Breast epithelium (tissue), 4 donors: ENCODE measurements at regions not wholly inside any gene's neighbourhood (a gene's known extent, or its start where the extent isn't known, plus 50 kb on each side); places are given as distances from the start of the nearest gene placed in this dataset.

Source experiments
- DNase-seq, 2 donors: peaks; one replicate each; pipeline ENCODE4 v3.0.0-alpha.2; 2019; ENCODE audit warnings: low spot score in 2 of 2
- H3K27ac ChIP-seq, 2 donors: fragments of 200-600 bp; sonication (generic) in 1 of 2; one replicate each; pipeline ENCODE4 v1.5.1; 2016 to 2019; ENCODE audit warnings: mild to moderate bottlenecking in 1 of 2
- H3K27me3 ChIP-seq, 2 donors: fragments of 200-600 bp; sonication (generic) in 1 of 2; one replicate each; pipeline versions ENCODE4 v1.5.1 to v1.6.0; 2017 to 2019; ENCODE audit warnings: control low read depth in 1 of 2, mild to moderate bottlenecking in 1 of 2
- H3K36me3 ChIP-seq: fragments of 200-600 bp; one replicate; pipeline ENCODE4 v1.5.1; 2019
- H3K4me1 ChIP-seq, 2 donors: fragments of 200-600 bp; sonication (generic); one replicate each; pipeline ENCODE4 v1.5.1; 2016 to 2019; ENCODE audit warnings: control low read depth in 1 of 2
- H3K4me3 ChIP-seq, 3 donors: fragments of 200-600 bp; sonication (generic); 1 replicate in 2 of 3; 2 replicates in 1 of 3; pipeline ENCODE4 v1.5.1; 2016 to 2019; ENCODE audit warnings: mild to moderate bottlenecking in 3 of 3, moderate library complexity in 2 of 3
- H3K9me3 ChIP-seq, 2 donors: fragments of 200-600 bp; sonication (generic) in 1 of 2; one replicate each; pipeline ENCODE4 v1.5.1; 2016 to 2019; ENCODE audit warnings: control low read depth in 1 of 2
- CTCF ChIP-seq, 3 donors: fragments of 450-650 bp; IDR thresholded peaks; one replicate each; pipeline ENCODE4 v1.5.1; 2016 to 2017; ENCODE audit warnings: antibody characterized with exemption in 3 of 3, mild to moderate bottlenecking in 3 of 3, moderate library complexity in 3 of 3
- POLR2A ChIP-seq: fragments of 450-650 bp; IDR thresholded peaks from one replicate; pipeline ENCODE4 v1.6.1; 2016; ENCODE audit warnings: antibody characterized with exemption, mild to moderate bottlenecking, moderate library complexity
- POLR2AphosphoS5 ChIP-seq, 3 donors: sonication (generic); formaldehyde crosslinking; IDR thresholded peaks; one replicate each; pipeline ENCODE4 v1.6.1; 2017; ENCODE audit warnings: antibody characterized with exemption in 3 of 3
- intact Hi-C: fragments of 100-400 bp; cut with DNase I; formaldehyde crosslinking; loops from one replicate; pipeline ENCODE4 v1.15.1; 2023; ENCODE audit warnings: low total_unique reads

- no peaks in the 10 kb centered on the region for H3K4me1 ChIP-seq
- H3K27ac ChIP-seq = no peak overlapping the region
- peaks cover 16 to 17% of the 10 kb centered on the region in 2 donors for H3K9me3 ChIP-seq
- no peaks in the 10 kb centered on the region for H3K27me3 ChIP-seq
- no peak overlapping the region for H3K4me3 ChIP-seq
- TF ChIP-seq POLR2AphosphoS5 (IDR thresholded peaks at IDR 0.05) = no peak
- TF ChIP-seq CTCF (IDR thresholded peaks at IDR 0.05) = no peak
- TF ChIP-seq POLR2A = no peak
- DNase-seq = no peak
- no peaks in the 10 kb centered on the region for H3K36me3 ChIP-seq
- intact Hi-C loops = no loop called here
These were observed 249.8 kb upstream of the CPEB2 start for GRCh38 chr4:14752341-14753046.

- Histone ChIP-seq H3K27ac (no peak overlapping the region), H3K9me3 (no peaks in the 10 kb centered on the region), H3K27me3 (no peaks in the 10 kb centered on the region), H3K36me3 (no peaks in the 10 kb centered on the region), H3K4me3 (no peak overlapping the region), H3K4me1 (no peaks in the 10 kb centered on the region)
- TF ChIP-seq CTCF (IDR thresholded peaks at IDR 0.05) = no peak
- no peak for TF ChIP-seq POLR2A
- TF ChIP-seq POLR2AphosphoS5 (IDR thresholded peaks at IDR 0.05) = no peak
- DNase-seq = no peak
- intact Hi-C loops = no loop called here
These were observed 235.1 kb upstream of the CPEB2 start for GRCh38 chr4:14767142-14767541.

GRCh38 chr4:14768449-14768848 lies 233.8 kb upstream of the CPEB2 start:
- no peaks in the 10 kb centered on the region for H3K4me1 ChIP-seq
- no peak for TF ChIP-seq POLR2AphosphoS5 (IDR thresholded peaks at IDR 0.05)
- no peak for TF ChIP-seq POLR2A
- no peak overlapping the region for H3K27ac ChIP-seq
- H3K9me3 ChIP-seq = no peaks in the 10 kb centered on the region
- DNase-seq = no peak
- intact Hi-C loops = no loop called here
- no peaks in the 10 kb centered on the region for H3K36me3 ChIP-seq
- no peak overlapping the region for H3K4me3 ChIP-seq
- no peaks in the 10 kb centered on the region for H3K27me3 ChIP-seq

- no peaks in the 10 kb centered on the region for H3K36me3 ChIP-seq
- TF ChIP-seq POLR2A (no peak), CTCF (IDR thresholded peaks at IDR 0.05) (no peak), POLR2AphosphoS5 (IDR thresholded peaks at IDR 0.05) (no peak)
- DNase-seq = no peak
- no peaks in the 10 kb centered on the region for H3K27me3 ChIP-seq
- no peaks in the 10 kb centered on the region for H3K4me1 ChIP-seq
- H3K27ac ChIP-seq = no peak overlapping the region
- intact Hi-C loops = no loop called here
- H3K9me3 ChIP-seq = no peaks in the 10 kb centered on the region
- no peak overlapping the region for H3K4me3 ChIP-seq
These were observed 232.3 kb upstream of the CPEB2 start for GRCh38 chr4:14769993-14770392.

- TF ChIP-seq POLR2A = no peak
- TF ChIP-seq POLR2AphosphoS5 (IDR thresholded peaks at IDR 0.05) = no peak
- TF ChIP-seq CTCF (IDR thresholded peaks at IDR 0.05) = no peak
- Histone ChIP-seq H3K27ac (no peak overlapping the region), H3K4me1 (no peaks in the 10 kb centered on the region), H3K27me3 (no peaks in the 10 kb centered on the region), H3K4me3 (no peak overlapping the region), H3K9me3 (no peaks in the 10 kb centered on the region), H3K36me3 (no peaks in the 10 kb centered on the region)
- DNase-seq = no peak
- intact Hi-C loops = no loop called here
These were observed 231.2 kb upstream of the CPEB2 start for GRCh38 chr4:14771094-14771493.
